AG09309 (cell line): ENCODE measurements at regions not wholly inside any gene's neighbourhood (a gene's known extent, or its start where the extent isn't known, plus 50 kb on each side); places are given as distances from the start of the nearest gene placed in this dataset.
A peak's percentile ranks its signal among the peaks of the same experiment; 100 is the strongest.

ENCODE experiments used
- DNase-seq: peaks from one replicate; pipeline ENCODE4 v3.0.0-alpha.2; 2010; ENCODE audit warnings: low read depth
- H3K4me3 ChIP-seq: 2 replicates; pipeline ENCODE4 v1.5.1; 2011; ENCODE audit warnings: mild to moderate bottlenecking, low read depth, low read length, moderate library complexity; ENCODE audit not compliant: control insufficient read depth
- CTCF ChIP-seq: IDR thresholded peaks from 2 replicates; pipeline ENCODE4 v1.5.1; 2011; ENCODE audit warnings: mild to moderate bottlenecking, low read depth, low read length, inconsistent platforms; ENCODE audit not compliant: insufficient read depth, control insufficient read depth; ENCODE audit errors: missing control alignments

GRCh38 chr18:8966821-8967220, 135.7 kb upstream of the NDUFV2 start:
- no peak overlapping the region for H3K4me3 ChIP-seq
- no peak for TF ChIP-seq CTCF
- DNase-seq, result no peak

GRCh38 chr18:8967573-8967972, 134.9 kb upstream of the NDUFV2 start:
- H3K4me3 ChIP-seq, result no peak overlapping the region
- no peak for DNase-seq
- no peak for TF ChIP-seq CTCF

- DNase-seq, result peak; percentile 72
- H3K4me3 ChIP-seq, result no peak overlapping the region
- no peak for TF ChIP-seq CTCF
Measured at GRCh38 chr18:8969639-8970390, 132.7 kb upstream of the NDUFV2 start.

- TF ChIP-seq CTCF, result no peak
- DNase-seq, result no peak
- no peak overlapping the region for H3K4me3 ChIP-seq
Measured at GRCh38 chr18:8970843-8971242, 131.7 kb upstream of the NDUFV2 start.

GRCh38 chr18:8972116-8972515, 130.4 kb upstream of the NDUFV2 start:
- TF ChIP-seq CTCF, result no peak
- no peak for DNase-seq
- no peak overlapping the region for H3K4me3 ChIP-seq

- DNase-seq, result no peak
- no peak for TF ChIP-seq CTCF
Measured at GRCh38 chr18:8974279-8974678, 128.2 kb upstream of the NDUFV2 start.

More at GRCh38 chr18:8974279-8974678, 128.2 kb upstream of the NDUFV2 start:
- no peak overlapping the region for H3K4me3 ChIP-seq
